ENCODE measurements at regions not wholly inside any gene's neighbourhood (a gene's known extent, or its start where the extent isn't known, plus 50 kb on each side); places are given as distances from the start of the nearest gene placed in this dataset.
A peak's percentile ranks its signal among the peaks of the same experiment; 100 is the strongest.

GRCh38 chr6:108734271-108734922 is 113.8 kb upstream of the ARMC2 start:
- Histone ChIP-seq H3K4me1 (peaks cover 23% of the 10 kb centered on the region), H3K27me3 (no peaks in the 10 kb centered on the region), H3K36me3 (no peaks in the 10 kb centered on the region), H3K9me3 (no peaks in the 10 kb centered on the region), H3K4me3 (no peak overlapping the region), H3K27ac (no peak overlapping the region)
- intact Hi-C loops (cut with DNase I) = no loop called here
- no peak for DNase-seq (ENCODE audit: extremely low spot score in 2 of 2)
- TF ChIP-seq POLR2AphosphoS5 (IDR thresholded peaks at IDR 0.05; ENCODE audit: insufficient read depth in 1 of 2, low read depth in 1 of 2) = no peak
- no peak for TF ChIP-seq POLR2A (IDR thresholded peaks at IDR 0.05)
- TF ChIP-seq CTCF (IDR thresholded peaks at IDR 0.05) = no peak

GRCh38 chr6:108735310-108736001 is 112.8 kb upstream of the ARMC2 start:
- peaks cover 23% of the 10 kb centered on the region for H3K4me1 ChIP-seq
- no peak for DNase-seq (ENCODE audit: extremely low spot score in 2 of 2)
- no peaks in the 10 kb centered on the region for H3K9me3 ChIP-seq
- no peaks in the 10 kb centered on the region for H3K27me3 ChIP-seq
- no peak overlapping the region for H3K4me3 ChIP-seq
- no peak overlapping the region for H3K27ac ChIP-seq
- no peaks in the 10 kb centered on the region for H3K36me3 ChIP-seq
- intact Hi-C loops (cut with DNase I) = no loop called here
- TF ChIP-seq CTCF (IDR thresholded peaks at IDR 0.05) = no peak
- no peak for TF ChIP-seq POLR2AphosphoS5 (IDR thresholded peaks at IDR 0.05; ENCODE audit: insufficient read depth in 1 of 2, low read depth in 1 of 2)
- TF ChIP-seq POLR2A (IDR thresholded peaks at IDR 0.05) = no peak

- no peak for DNase-seq (ENCODE audit: extremely low spot score in 2 of 2)
- Histone ChIP-seq H3K27me3 (no peaks in the 10 kb centered on the region), H3K27ac (no peak overlapping the region), H3K9me3 (no peaks in the 10 kb centered on the region), H3K36me3 (no peaks in the 10 kb centered on the region), H3K4me3 (no peak overlapping the region), H3K4me1 (peaks cover 23% of the 10 kb centered on the region)
- TF ChIP-seq CTCF (IDR thresholded peaks at IDR 0.05) = no peak
- no peak for TF ChIP-seq POLR2A (IDR thresholded peaks at IDR 0.05)
- no peak for TF ChIP-seq POLR2AphosphoS5 (IDR thresholded peaks at IDR 0.05; ENCODE audit: insufficient read depth in 1 of 2, low read depth in 1 of 2)
- intact Hi-C loops (cut with DNase I) = no loop called here
Observed at GRCh38 chr6:108736002-108736361, 112.2 kb upstream of the ARMC2 start.

- H3K27ac ChIP-seq = peak overlapping the region; percentile 69
- no peaks in the 10 kb centered on the region for H3K36me3 ChIP-seq
- no peaks in the 10 kb centered on the region for H3K27me3 ChIP-seq
- DNase-seq (ENCODE audit: extremely low spot score in 2 of 2) = no peak
- intact Hi-C loops (cut with DNase I) = no loop called here
- H3K4me1 ChIP-seq = peaks cover 23% of the 10 kb centered on the region
- no peak for TF ChIP-seq POLR2A (IDR thresholded peaks at IDR 0.05)
- no peak for TF ChIP-seq POLR2AphosphoS5 (IDR thresholded peaks at IDR 0.05; ENCODE audit: insufficient read depth in 1 of 2, low read depth in 1 of 2)
- no peak for TF ChIP-seq CTCF (IDR thresholded peaks at IDR 0.05)
- H3K9me3 ChIP-seq = no peaks in the 10 kb centered on the region
- H3K4me3 ChIP-seq = no peak overlapping the region
Observed at GRCh38 chr6:108736832-108737231, 111.4 kb upstream of the ARMC2 start.

All from vagina (tissue), 2 donors.